Lower leg skin (tissue), 3 donors: ENCODE measurements at regions not wholly inside any gene's neighbourhood (a gene's known extent, or its start where the extent isn't known, plus 50 kb on each side); places are given as distances from the start of the nearest gene placed in this dataset.

Experiments used
- POLR2A ChIP-seq, 2 donors: fragments of 450-650 bp; IDR thresholded peaks; one replicate each; pipeline ENCODE4 v1.6.1; 2016 to 2017; ENCODE audit warnings: antibody characterized with exemption in 2 of 2, mild to moderate bottlenecking in 1 of 2, moderate library complexity in 1 of 2
- TF ChIP-seq, protein P1 (sequence below), 3 donors: fragments of 450-650 bp; IDR thresholded peaks; one replicate each; pipeline ENCODE4 v1.5.1; 2016; ENCODE audit warnings: antibody characterized with exemption in 3 of 3, mild to moderate bottlenecking in 3 of 3, moderate library complexity in 2 of 3

DNA sequence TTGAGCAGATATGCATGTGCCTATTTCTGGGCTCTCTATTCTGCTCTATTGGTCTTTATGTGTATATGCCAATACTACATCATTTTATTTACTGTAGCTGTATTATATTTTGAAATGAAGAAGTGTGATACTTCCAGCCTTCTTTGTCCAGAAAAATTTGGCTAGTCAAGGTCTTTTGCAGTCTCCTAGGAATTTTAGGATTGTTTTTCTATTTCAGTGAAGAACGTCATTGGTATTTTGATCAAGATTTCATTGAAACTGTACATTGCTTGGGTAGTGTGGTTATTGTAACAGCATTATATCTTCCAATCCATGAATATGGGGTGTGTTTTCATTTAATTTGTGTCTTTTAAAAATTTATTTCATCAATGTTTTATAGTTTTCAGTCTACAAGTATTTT, 400.3 kb downstream of the AASDHPPT start:
- TF ChIP-seq, protein P1, sequence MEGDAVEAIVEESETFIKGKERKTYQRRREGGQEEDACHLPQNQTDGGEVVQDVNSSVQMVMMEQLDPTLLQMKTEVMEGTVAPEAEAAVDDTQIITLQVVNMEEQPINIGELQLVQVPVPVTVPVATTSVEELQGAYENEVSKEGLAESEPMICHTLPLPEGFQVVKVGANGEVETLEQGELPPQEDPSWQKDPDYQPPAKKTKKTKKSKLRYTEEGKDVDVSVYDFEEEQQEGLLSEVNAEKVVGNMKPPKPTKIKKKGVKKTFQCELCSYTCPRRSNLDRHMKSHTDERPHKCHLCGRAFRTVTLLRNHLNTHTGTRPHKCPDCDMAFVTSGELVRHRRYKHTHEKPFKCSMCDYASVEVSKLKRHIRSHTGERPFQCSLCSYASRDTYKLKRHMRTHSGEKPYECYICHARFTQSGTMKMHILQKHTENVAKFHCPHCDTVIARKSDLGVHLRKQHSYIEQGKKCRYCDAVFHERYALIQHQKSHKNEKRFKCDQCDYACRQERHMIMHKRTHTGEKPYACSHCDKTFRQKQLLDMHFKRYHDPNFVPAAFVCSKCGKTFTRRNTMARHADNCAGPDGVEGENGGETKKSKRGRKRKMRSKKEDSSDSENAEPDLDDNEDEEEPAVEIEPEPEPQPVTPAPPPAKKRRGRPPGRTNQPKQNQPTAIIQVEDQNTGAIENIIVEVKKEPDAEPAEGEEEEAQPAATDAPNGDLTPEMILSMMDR (IDR thresholded peaks at IDR 0.05): no peak
- TF ChIP-seq POLR2A (IDR thresholded peaks at IDR 0.05): no peak
